Panc1 (cell line): ENCODE measurements at regions not wholly inside any gene's neighbourhood (a gene's known extent, or its start where the extent isn't known, plus 50 kb on each side); places are given as distances from the start of the nearest gene placed in this dataset.

Source experiments
- ATAC-seq: fragments of 200-7000 bp; cut with Tn5 transposase; 2 replicates; pipeline ENCODE4 v1.9.1; 2020; ENCODE audit warnings: mild to moderate bottlenecking, moderate library complexity
- BruUV-seq: library from RNA; stranded (reverse); fragments of 400-500 nt; replicated peaks from 2 replicates; lab custom pipeline; 2021; lab: Mats Ljungman, UMichigan
- CTCF ChIA-PET: fragments of 300-600 bp; sonication (Branson Sonifier 250); formaldehyde crosslinking; loops from one replicate; lab custom pipeline; 2022; ENCODE audit warnings: antibody characterized with exemption; lab: Charles Lee
- POLR2A ChIA-PET: fragments of 300-600 bp; sonication (Branson Sonifier 250); formaldehyde crosslinking; loops from one replicate; lab custom pipeline; 2022; ENCODE audit warnings: antibody characterized with exemption; lab: Charles Lee
- DNase-seq: peaks from one replicate; pipeline ENCODE4 v3.0.0-alpha.2; 2010; ENCODE audit warnings: low read depth, low spot score
- H3K27ac ChIP-seq: 2 replicates; pipeline ENCODE4 v1.5.1; 2011; ENCODE audit warnings: mild to moderate bottlenecking, low read length, inconsistent platforms
- H3K27me3 ChIP-seq: fragments of 200-500 bp; sonication (Bioruptor generic); 2 replicates; pipeline ENCODE4 v1.6.0; 2014; ENCODE audit warnings: low read length, inconsistent platforms; ENCODE audit not compliant: control insufficient read depth, insufficient read depth
- H3K36me3 ChIP-seq: fragments of 200-500 bp; sonication (Bioruptor generic); 2 replicates; pipeline ENCODE4 v1.5.1; 2014; ENCODE audit warnings: inconsistent platforms, mild to moderate bottlenecking, low read length, moderate library complexity; ENCODE audit not compliant: control insufficient read depth, insufficient read depth
- H3K4me1 ChIP-seq: 2 replicates; pipeline ENCODE4 v1.5.1; 2011; ENCODE audit warnings: inconsistent platforms, mild to moderate bottlenecking, low read length, moderate library complexity; ENCODE audit not compliant: control insufficient read depth, insufficient read depth
- H3K4me3 ChIP-seq, 2 experiments: 2 replicates each; pipeline ENCODE4 v1.5.1; 2011 to 2012; ENCODE audit warnings: low read depth in 2 of 2, low read length in 2 of 2, mild to moderate bottlenecking in 2 of 2, inconsistent platforms in 1 of 2, moderate library complexity in 1 of 2
- H3K9me3 ChIP-seq: fragments of 200-500 bp; sonication (Bioruptor generic); 2 replicates; pipeline ENCODE4 v1.5.1; 2014; ENCODE audit warnings: low read depth, mild to moderate bottlenecking, inconsistent platforms, low read length, moderate library complexity; ENCODE audit not compliant: control insufficient read depth, insufficient read depth
- CTCF ChIP-seq: fragments of 450-650 bp; IDR thresholded peaks from 2 replicates; pipeline ENCODE4 v1.5.1; 2017; ENCODE audit warnings: mild to moderate bottlenecking
- POLR2AphosphoS5 ChIP-seq: IDR thresholded peaks from 2 replicates; pipeline ENCODE4 v1.6.1; 2012; ENCODE audit warnings: mild to moderate bottlenecking, low read depth, low read length, moderate library complexity
- REST ChIP-seq, 2 experiments: IDR thresholded peaks; 2 replicates each; pipeline ENCODE4 v1.6.1; 2011 to 2012; ENCODE audit warnings: low read depth in 2 of 2, control low read depth in 1 of 2, low read length in 1 of 2, mild to moderate bottlenecking in 1 of 2, moderate library complexity in 1 of 2; ENCODE audit not compliant: insufficient read depth in 1 of 2
- SIN3A ChIP-seq: IDR thresholded peaks from 2 replicates; pipeline ENCODE4 v1.6.1; 2012; ENCODE audit warnings: low read depth, mild to moderate bottlenecking, low read length, moderate library complexity, borderline replicate concordance; ENCODE audit not compliant: insufficient read depth
- TCF7L2 ChIP-seq: IDR thresholded peaks from 2 replicates; pipeline ENCODE4 v1.6.1; 2011; ENCODE audit warnings: mild to moderate bottlenecking, low read depth, low read length, inconsistent platforms
- in situ Hi-C: cut with HindIII; loops from 2 replicates; pipeline ENCODE4 v1.10.0; 2016; ENCODE audit warnings: low sequenced_read_pairs, low pct_unique_long_range_greater_than_20kb
- intact Hi-C: fragments of 100-400 bp; cut with micrococcal nuclease; formaldehyde crosslinking; loops from one replicate; pipeline ENCODE4 v1.10.0; 2022; ENCODE audit not compliant: unreplicated experiment

GRCh38 chr12:33650832-33651231 lies 211.2 kb upstream of the SYT10 start:
- Histone ChIP-seq H3K27me3 (no peaks in the 10 kb centered on the region), H3K36me3 (no peaks in the 10 kb centered on the region), H3K4me1 (no peaks in the 10 kb centered on the region), H3K4me3 (no peak overlapping the region), H3K9me3 (peaks cover 7% of the 10 kb centered on the region; the same call in 1 of the 2 replicates), H3K27ac (no peak overlapping the region)
- ATAC-seq, result no peak
- CTCF ChIA-PET, result no interaction called here
- no peak for DNase-seq
- in situ Hi-C loops, result no loop called here
- no TSS peak for BruUV-seq
- TF ChIP-seq SIN3A, result no peak
- TF ChIP-seq CTCF, result no peak
- no peak for TF ChIP-seq POLR2AphosphoS5
- TF ChIP-seq REST (IDR thresholded peaks at IDR 0.05; ENCODE audit: insufficient read depth in 1 of 2, low read depth in 2 of 2, low read length in 1 of 2), result no peak
- TF ChIP-seq TCF7L2, result no peak
- intact Hi-C loops, result no loop called here
- POLR2A ChIA-PET, result no interaction called here

GRCh38 chr12:33653362-33653761 lies 213.7 kb upstream of the SYT10 start:
- in situ Hi-C loops, result no loop called here
- no TSS peak for BruUV-seq
- Histone ChIP-seq H3K4me1 (no peaks in the 10 kb centered on the region), H3K9me3 (peaks cover 7% of the 10 kb centered on the region; the same call in 1 of the 2 replicates), H3K36me3 (no peaks in the 10 kb centered on the region), H3K27ac (no peak overlapping the region), H3K4me3 (no peak overlapping the region), H3K27me3 (no peaks in the 10 kb centered on the region)
- ChIA-PET POLR2A (no interaction called here), CTCF (no interaction called here)
- intact Hi-C loops, result no loop called here
- no peak for DNase-seq
- TF ChIP-seq SIN3A (no peak), REST (IDR thresholded peaks at IDR 0.05; ENCODE audit: insufficient read depth in 1 of 2, low read depth in 2 of 2, low read length in 1 of 2) (no peak), POLR2AphosphoS5 (no peak), TCF7L2 (no peak), CTCF (no peak)
- no peak for ATAC-seq
